Neural cell (in vitro differentiated cells): ENCODE measurements at regions not wholly inside any gene's neighbourhood (a gene's known extent, or its start where the extent isn't known, plus 50 kb on each side); places are given as distances from the start of the nearest gene placed in this dataset.

Experiments
- H2AFZ ChIP-seq: fragments of 200-600, 300-800 bp; sonication (generic), shearing (Covaris generic); 2 replicates; pipeline ENCODE4 v1.6.0; 2014; ENCODE audit warnings: low read depth, mild to moderate bottlenecking, antibody characterized with exemption, low read length, moderate library complexity
- H3F3A ChIP-seq: fragments of 200-600 bp; shearing (Covaris generic); 2 replicates; pipeline ENCODE4 v1.6.1; 2016; ENCODE audit warnings: mild to moderate bottlenecking, moderate library complexity, mixed read lengths, antibody characterized with exemption, low read length; ENCODE audit not compliant: insufficient read depth, poor library complexity, severe bottlenecking
- H3K27ac ChIP-seq: fragments of 200-600, 300-800 bp; sonication (generic), shearing (Covaris generic); 2 replicates; pipeline ENCODE4 v1.5.1; 2014; ENCODE audit warnings: mild to moderate bottlenecking, low read length, moderate library complexity
- H3K27me3 ChIP-seq: fragments of 300-800, 200-600 bp; sonication (generic), shearing (Covaris generic); 2 replicates; pipeline ENCODE4 v1.6.0; 2014; ENCODE audit warnings: mild to moderate bottlenecking, low read depth, low read length, moderate library complexity; ENCODE audit not compliant: insufficient read depth
- H3K36me3 ChIP-seq: fragments of 300-800, 200-600 bp; sonication (generic), shearing (Covaris generic); 2 replicates; pipeline ENCODE4 v1.5.1; 2014; ENCODE audit warnings: mild to moderate bottlenecking, antibody characterized with exemption, low read length, moderate library complexity; ENCODE audit not compliant: insufficient read depth
- H3K4me2 ChIP-seq: fragments of 300-800, 200-600 bp; sonication (generic), shearing (Covaris generic); 2 replicates; pipeline ENCODE4 v1.6.0; 2014; ENCODE audit warnings: mild to moderate bottlenecking, low read length
- H3K4me3 ChIP-seq: fragments of 300-800, 200-600 bp; sonication (generic), shearing (Covaris generic); 2 replicates; pipeline ENCODE4 v1.5.1; 2014; ENCODE audit warnings: mild to moderate bottlenecking, low read length, moderate library complexity
- H3K79me2 ChIP-seq: fragments of 200-600 bp; shearing (Covaris generic); replicated peaks from 2 replicates; pipeline ENCODE4 v1.6.0; 2014; ENCODE audit warnings: mild to moderate bottlenecking, low read length, moderate library complexity; ENCODE audit not compliant: insufficient read depth
- H3K9ac ChIP-seq: fragments of 300-800, 200-600 bp; sonication (generic), shearing (Covaris generic); 2 replicates; pipeline ENCODE4 v1.6.1; 2016; ENCODE audit warnings: mild to moderate bottlenecking, low read length, mixed read lengths
- H3K9me2 ChIP-seq: fragments of 200-600 bp; shearing (Covaris generic); 2 replicates; pipeline ENCODE4 v1.6.1; 2016; ENCODE audit warnings: mild to moderate bottlenecking, low read length, mixed read lengths; ENCODE audit not compliant: insufficient read depth
- H3K9me3 ChIP-seq: fragments of 200-600, 300-800 bp; sonication (generic), shearing (Covaris generic); 2 replicates; pipeline ENCODE4 v1.6.1; 2016; ENCODE audit warnings: mild to moderate bottlenecking, mixed run types, low read length, moderate library complexity, mixed read lengths
- H4K20me1 ChIP-seq: fragments of 200-600 bp; shearing (Covaris generic); 2 replicates; pipeline ENCODE4 v1.6.1; 2016; ENCODE audit warnings: mild to moderate bottlenecking, mixed run types; ENCODE audit not compliant: insufficient read depth
- EP300 ChIP-seq: fragments of 450-650 bp; conservative IDR thresholded peaks from 2 replicates; pipeline ENCODE4 v1.6.1; 2014; ENCODE audit warnings: antibody characterized with exemption, mild to moderate bottlenecking, moderate library complexity; ENCODE audit not compliant: poor library complexity, severe bottlenecking
- EZH2 ChIP-seq: fragments of 200-600, 300-800 bp; shearing (Covaris generic), sonication (generic); IDR thresholded peaks from 2 replicates; pipeline ENCODE4 v1.6.1; 2014; ENCODE audit warnings: antibody characterized with exemption, low read length, borderline replicate concordance, mild to moderate bottlenecking; ENCODE audit not compliant: insufficient read depth, poor library complexity, severe bottlenecking
- MXI1 ChIP-seq: fragments of 450-650 bp; conservative IDR thresholded peaks from 2 replicates; pipeline ENCODE4 v1.6.1; 2014; ENCODE audit warnings: antibody characterized with exemption, mild to moderate bottlenecking; ENCODE audit not compliant: poor library complexity, severe bottlenecking
- POLR2AphosphoS5 ChIP-seq: IDR thresholded peaks from 2 replicates; pipeline ENCODE4 v1.6.1; 2012
- RAD21 ChIP-seq: fragments of 450-650 bp; conservative IDR thresholded peaks from 2 replicates; pipeline ENCODE4 v1.6.1; 2014; ENCODE audit warnings: antibody characterized with exemption, mild to moderate bottlenecking, moderate library complexity
- REST ChIP-seq: IDR thresholded peaks from 2 replicates; pipeline ENCODE4 v1.6.1; 2012; ENCODE audit warnings: borderline replicate concordance
- SMC3 ChIP-seq: fragments of 450-650 bp; conservative IDR thresholded peaks from 2 replicates; pipeline ENCODE4 v1.6.1; 2014; ENCODE audit warnings: antibody characterized with exemption, mild to moderate bottlenecking, moderate library complexity; ENCODE audit not compliant: poor library complexity
- TAF1 ChIP-seq: IDR thresholded peaks from 2 replicates; pipeline ENCODE4 v1.6.1; 2012; ENCODE audit warnings: low read depth
- TF ChIP-seq, protein P1 (sequence below): fragments of 450-650 bp; IDR thresholded peaks from 2 replicates; pipeline ENCODE4 v1.5.1; 2014; ENCODE audit warnings: antibody characterized with exemption, mild to moderate bottlenecking, moderate library complexity; ENCODE audit not compliant: poor library complexity, severe bottlenecking

DNA sequence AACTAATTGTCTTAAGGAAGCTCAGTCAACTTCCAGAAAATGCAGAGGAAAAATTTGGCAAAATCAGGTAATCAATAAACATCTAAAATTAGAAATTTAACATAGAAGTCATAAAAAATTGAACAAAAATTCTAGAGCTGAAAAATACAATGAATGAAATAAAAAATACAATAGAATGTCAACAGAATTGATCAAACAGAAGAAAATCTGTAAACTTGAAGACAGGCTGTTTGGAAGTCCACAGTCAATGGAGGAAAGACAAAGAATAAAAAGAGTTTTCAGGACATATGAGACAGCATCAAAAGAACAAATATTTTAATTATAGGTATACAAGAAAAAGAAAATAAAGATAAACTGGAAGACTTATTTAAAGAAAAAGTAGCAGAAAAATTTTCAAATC is 469.0 kb downstream of the RWDD3 start:
- no peak overlapping the region for H2AFZ ChIP-seq
- no peaks in the 10 kb centered on the region for H4K20me1 ChIP-seq
- H3K9ac ChIP-seq = no peak overlapping the region
- no peak overlapping the region for H3K4me2 ChIP-seq
- H3K9me3 ChIP-seq = peaks cover 4% of the 10 kb centered on the region
- no peaks in the 10 kb centered on the region for H3K27me3 ChIP-seq
- H3K4me3 ChIP-seq = no peak overlapping the region
- H3F3A ChIP-seq = no peaks in the 10 kb centered on the region
- no peaks in the 10 kb centered on the region for H3K9me2 ChIP-seq
- H3K36me3 ChIP-seq = no peaks in the 10 kb centered on the region
- TF ChIP-seq TAF1 (no peak), EZH2 (no peak), POLR2AphosphoS5 (no peak), EP300 (no peak)
- TF ChIP-seq, protein P1, sequence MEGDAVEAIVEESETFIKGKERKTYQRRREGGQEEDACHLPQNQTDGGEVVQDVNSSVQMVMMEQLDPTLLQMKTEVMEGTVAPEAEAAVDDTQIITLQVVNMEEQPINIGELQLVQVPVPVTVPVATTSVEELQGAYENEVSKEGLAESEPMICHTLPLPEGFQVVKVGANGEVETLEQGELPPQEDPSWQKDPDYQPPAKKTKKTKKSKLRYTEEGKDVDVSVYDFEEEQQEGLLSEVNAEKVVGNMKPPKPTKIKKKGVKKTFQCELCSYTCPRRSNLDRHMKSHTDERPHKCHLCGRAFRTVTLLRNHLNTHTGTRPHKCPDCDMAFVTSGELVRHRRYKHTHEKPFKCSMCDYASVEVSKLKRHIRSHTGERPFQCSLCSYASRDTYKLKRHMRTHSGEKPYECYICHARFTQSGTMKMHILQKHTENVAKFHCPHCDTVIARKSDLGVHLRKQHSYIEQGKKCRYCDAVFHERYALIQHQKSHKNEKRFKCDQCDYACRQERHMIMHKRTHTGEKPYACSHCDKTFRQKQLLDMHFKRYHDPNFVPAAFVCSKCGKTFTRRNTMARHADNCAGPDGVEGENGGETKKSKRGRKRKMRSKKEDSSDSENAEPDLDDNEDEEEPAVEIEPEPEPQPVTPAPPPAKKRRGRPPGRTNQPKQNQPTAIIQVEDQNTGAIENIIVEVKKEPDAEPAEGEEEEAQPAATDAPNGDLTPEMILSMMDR = no peak
- no peak overlapping the region for H3K27ac ChIP-seq
- H3K79me2 ChIP-seq = no peaks in the 10 kb centered on the region

- Histone ChIP-seq H3K4me3 (no peak overlapping the region), H3K4me2 (no peak overlapping the region), H3K79me2 (no peaks in the 10 kb centered on the region), H3K27ac (no peak overlapping the region), H2AFZ (no peak overlapping the region), H3K27me3 (no peaks in the 10 kb centered on the region), H3K9me3 (no peaks in the 10 kb centered on the region), H3K9ac (no peak overlapping the region), H3K36me3 (no peaks in the 10 kb centered on the region), H4K20me1 (no peaks in the 10 kb centered on the region), H3F3A (no peaks in the 10 kb centered on the region), H3K9me2 (no peaks in the 10 kb centered on the region)
- no peak for TF ChIP-seq SMC3
- TF ChIP-seq MXI1 = no peak
- no peak for TF ChIP-seq EZH2
- no peak for TF ChIP-seq POLR2AphosphoS5
- TF ChIP-seq EP300 = no peak
- TF ChIP-seq TAF1 = no peak
- no peak for TF ChIP-seq RAD21
- TF ChIP-seq, protein P1 = no peak
- TF ChIP-seq REST = no peak
Measured at GRCh38 chr1:95716097-95716496, 482.1 kb downstream of the RWDD3 start.
